SK-N-SH treated with all-trans-retinoic acid at 6 μM for 48 hours (cell line): ENCODE measurements at regions not wholly inside any gene's neighbourhood (a gene's known extent, or its start where the extent isn't known, plus 50 kb on each side); places are given as distances from the start of the nearest gene placed in this dataset.

Experiments
- ATAC-seq: fragments of 200-7000 bp; cut with Tn5 transposase; 3 replicates; pipeline ENCODE4 v1.9.1; 2020; ENCODE audit warnings: mild to moderate bottlenecking, moderate library complexity
- ARNTL ChIP-seq: fragments of 450-650 bp; formaldehyde crosslinking; IDR thresholded peaks from 2 replicates; pipeline ENCODE4 v1.5.0; 2020; ENCODE audit warnings: low read depth, mild to moderate bottlenecking, moderate library complexity, borderline replicate concordance
- BACH2 ChIP-seq: fragments of 250-450 bp; sonication (Bioruptor Pico); IDR thresholded peaks from 2 replicates; pipeline ENCODE4 v1.9.0; 2021; ENCODE audit warnings: mild to moderate bottlenecking, borderline replicate concordance
- CSDC2 ChIP-seq: fragments of 250-450 bp; sonication (Bioruptor Pico); IDR thresholded peaks from 2 replicates; pipeline ENCODE4 v1.5.0; 2020; ENCODE audit warnings: mild to moderate bottlenecking, moderate library complexity
- ESRRG ChIP-seq: fragments of 250-450 bp; sonication (Bioruptor Pico); IDR thresholded peaks from 2 replicates; pipeline ENCODE4 v1.6.1; 2021; ENCODE audit warnings: mild to moderate bottlenecking
- GLIS3 ChIP-seq: fragments of 250-450 bp; sonication (Bioruptor Pico); IDR thresholded peaks from 2 replicates; pipeline ENCODE4 v1.5.0; 2020; ENCODE audit warnings: mild to moderate bottlenecking, moderate library complexity
- ISL1 ChIP-seq: fragments of 250-450 bp; sonication (Bioruptor Pico); IDR thresholded peaks from 2 replicates; pipeline ENCODE4 v2.1.2; 2022; ENCODE audit warnings: mild to moderate bottlenecking, moderate library complexity
- OSR1 ChIP-seq: fragments of 250-450 bp; sonication (Bioruptor Pico); IDR thresholded peaks from 2 replicates; pipeline ENCODE4 v1.8.0; 2022; ENCODE audit warnings: moderate library complexity, mild to moderate bottlenecking, inconsistent platforms
- PPARA ChIP-seq: fragments of 250-450 bp; sonication (Bioruptor Pico); IDR thresholded peaks from 2 replicates; pipeline ENCODE4 v1.5.0; 2020; ENCODE audit warnings: mild to moderate bottlenecking, borderline replicate concordance
- RARB ChIP-seq: fragments of 250-450 bp; sonication (Bioruptor Pico); IDR thresholded peaks from 2 replicates; pipeline ENCODE4 v1.8.0; 2021; ENCODE audit warnings: mild to moderate bottlenecking, moderate library complexity
- SNAI2 ChIP-seq: fragments of 250-450 bp; sonication (Bioruptor Pico); IDR thresholded peaks from 2 replicates; pipeline ENCODE4 v1.5.0; 2020; ENCODE audit warnings: mild to moderate bottlenecking, moderate library complexity
- TCF4 ChIP-seq: fragments of 250-450 bp; sonication (Bioruptor Pico); IDR thresholded peaks from 2 replicates; pipeline ENCODE4 v1.8.0; 2021; ENCODE audit warnings: mild to moderate bottlenecking, moderate library complexity, borderline replicate concordance
- TOX ChIP-seq: fragments of 250-450 bp; sonication (Bioruptor Pico); IDR thresholded peaks from 2 replicates; pipeline ENCODE4 v1.8.0; 2021; ENCODE audit warnings: mild to moderate bottlenecking, moderate library complexity, borderline replicate concordance
- ZC3H10 ChIP-seq: fragments of 250-450 bp; sonication (Bioruptor Pico); IDR thresholded peaks from 2 replicates; pipeline ENCODE4 v1.5.1; 2021; ENCODE audit warnings: mild to moderate bottlenecking, moderate library complexity
- ZFP3 ChIP-seq: fragments of 250-450 bp; sonication (Bioruptor Pico); IDR thresholded peaks from 2 replicates; pipeline ENCODE4 v1.5.0; 2020; ENCODE audit warnings: mild to moderate bottlenecking, moderate library complexity
- ZFP30 ChIP-seq: fragments of 450-650 bp; formaldehyde crosslinking; IDR thresholded peaks from 2 replicates; pipeline ENCODE4 v1.5.0; 2022; ENCODE audit warnings: mild to moderate bottlenecking, moderate library complexity
- ZNF565 ChIP-seq: fragments of 450-650 bp; formaldehyde crosslinking; conservative IDR thresholded peaks from 2 replicates; pipeline ENCODE4 v1.5.0; 2020; ENCODE audit warnings: low read depth, mild to moderate bottlenecking, moderate library complexity
- ZNF70 ChIP-seq: fragments of 450-650 bp; formaldehyde crosslinking; IDR thresholded peaks from 2 replicates; pipeline ENCODE4 v1.5.0; 2020; ENCODE audit warnings: mild to moderate bottlenecking, moderate library complexity
- ZNF8 ChIP-seq: fragments of 450-650 bp; formaldehyde crosslinking; IDR thresholded peaks from 2 replicates; pipeline ENCODE4 v1.5.0; 2020; ENCODE audit warnings: mild to moderate bottlenecking, moderate library complexity
- TF ChIP-seq, protein P1 (sequence below): fragments of 250-450 bp; sonication (Bioruptor Pico); IDR thresholded peaks from 2 replicates; pipeline ENCODE4 v1.8.0; 2020; ENCODE audit warnings: mild to moderate bottlenecking, moderate library complexity, borderline replicate concordance
- TF ChIP-seq, protein P2 (sequence below): fragments of 250-450 bp; sonication (Bioruptor Pico); IDR thresholded peaks from 2 replicates; pipeline ENCODE4 v1.5.0; 2020; ENCODE audit warnings: mild to moderate bottlenecking, moderate library complexity
- TF ChIP-seq, protein P3 (sequence below): fragments of 250-450 bp; sonication (Bioruptor Pico); IDR thresholded peaks from 2 replicates; pipeline ENCODE4 v1.5.1; 2020; ENCODE audit warnings: low read depth, mild to moderate bottlenecking, moderate library complexity
- TF ChIP-seq, protein P4 (sequence below): fragments of 250-450 bp; sonication (Bioruptor Pico); IDR thresholded peaks from 2 replicates; pipeline ENCODE4 v1.8.0; 2021; ENCODE audit warnings: low read depth, mild to moderate bottlenecking, moderate library complexity, borderline replicate concordance

DNA sequence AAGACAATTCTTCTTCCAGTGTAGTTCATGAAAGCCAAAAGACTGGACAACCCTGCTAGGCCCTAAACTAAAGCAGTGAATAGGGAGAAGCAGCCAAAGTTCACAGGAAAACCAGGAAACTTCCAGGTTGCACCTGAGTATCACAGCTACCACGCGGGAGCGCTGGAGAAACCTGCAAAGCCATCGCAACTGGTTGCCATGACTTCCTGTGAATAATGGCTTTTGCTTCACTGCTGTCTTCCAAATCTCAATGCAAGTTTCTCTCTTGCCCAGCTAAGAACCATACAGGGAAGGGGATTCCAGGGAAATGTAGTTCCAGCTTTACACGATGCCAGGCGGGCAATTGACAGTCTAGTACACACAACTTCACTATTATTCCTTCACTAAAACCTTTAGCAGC, 114.1 kb downstream of the GXYLT1 start:
- TF ChIP-seq SNAI2 (CRISPR knock-in tag) (no peak), TCF4 (CRISPR knock-in tag) (no peak), ZFP30 (no peak), ZNF565 (CRISPR knock-in tag) (no peak), ZNF70 (CRISPR knock-in tag) (no peak), CSDC2 (no peak), ESRRG (no peak), ZC3H10 (CRISPR knock-in tag) (no peak), BACH2 (CRISPR knock-in tag) (no peak), ARNTL (no peak), PPARA (CRISPR knock-in tag) (no peak), GLIS3 (CRISPR knock-in tag) (no peak), OSR1 (CRISPR knock-in tag) (no peak), ZFP3 (no peak)
- TF ChIP-seq, protein P1, sequence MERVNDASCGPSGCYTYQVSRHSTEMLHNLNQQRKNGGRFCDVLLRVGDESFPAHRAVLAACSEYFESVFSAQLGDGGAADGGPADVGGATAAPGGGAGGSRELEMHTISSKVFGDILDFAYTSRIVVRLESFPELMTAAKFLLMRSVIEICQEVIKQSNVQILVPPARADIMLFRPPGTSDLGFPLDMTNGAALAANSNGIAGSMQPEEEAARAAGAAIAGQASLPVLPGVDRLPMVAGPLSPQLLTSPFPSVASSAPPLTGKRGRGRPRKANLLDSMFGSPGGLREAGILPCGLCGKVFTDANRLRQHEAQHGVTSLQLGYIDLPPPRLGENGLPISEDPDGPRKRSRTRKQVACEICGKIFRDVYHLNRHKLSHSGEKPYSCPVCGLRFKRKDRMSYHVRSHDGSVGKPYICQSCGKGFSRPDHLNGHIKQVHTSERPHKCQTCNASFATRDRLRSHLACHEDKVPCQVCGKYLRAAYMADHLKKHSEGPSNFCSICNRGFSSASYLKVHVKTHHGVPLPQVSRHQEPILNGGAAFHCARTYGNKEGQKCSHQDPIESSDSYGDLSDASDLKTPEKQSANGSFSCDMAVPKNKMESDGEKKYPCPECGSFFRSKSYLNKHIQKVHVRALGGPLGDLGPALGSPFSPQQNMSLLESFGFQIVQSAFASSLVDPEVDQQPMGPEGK (CRISPR knock-in tag) = no peak
- TF ChIP-seq, protein P2, sequence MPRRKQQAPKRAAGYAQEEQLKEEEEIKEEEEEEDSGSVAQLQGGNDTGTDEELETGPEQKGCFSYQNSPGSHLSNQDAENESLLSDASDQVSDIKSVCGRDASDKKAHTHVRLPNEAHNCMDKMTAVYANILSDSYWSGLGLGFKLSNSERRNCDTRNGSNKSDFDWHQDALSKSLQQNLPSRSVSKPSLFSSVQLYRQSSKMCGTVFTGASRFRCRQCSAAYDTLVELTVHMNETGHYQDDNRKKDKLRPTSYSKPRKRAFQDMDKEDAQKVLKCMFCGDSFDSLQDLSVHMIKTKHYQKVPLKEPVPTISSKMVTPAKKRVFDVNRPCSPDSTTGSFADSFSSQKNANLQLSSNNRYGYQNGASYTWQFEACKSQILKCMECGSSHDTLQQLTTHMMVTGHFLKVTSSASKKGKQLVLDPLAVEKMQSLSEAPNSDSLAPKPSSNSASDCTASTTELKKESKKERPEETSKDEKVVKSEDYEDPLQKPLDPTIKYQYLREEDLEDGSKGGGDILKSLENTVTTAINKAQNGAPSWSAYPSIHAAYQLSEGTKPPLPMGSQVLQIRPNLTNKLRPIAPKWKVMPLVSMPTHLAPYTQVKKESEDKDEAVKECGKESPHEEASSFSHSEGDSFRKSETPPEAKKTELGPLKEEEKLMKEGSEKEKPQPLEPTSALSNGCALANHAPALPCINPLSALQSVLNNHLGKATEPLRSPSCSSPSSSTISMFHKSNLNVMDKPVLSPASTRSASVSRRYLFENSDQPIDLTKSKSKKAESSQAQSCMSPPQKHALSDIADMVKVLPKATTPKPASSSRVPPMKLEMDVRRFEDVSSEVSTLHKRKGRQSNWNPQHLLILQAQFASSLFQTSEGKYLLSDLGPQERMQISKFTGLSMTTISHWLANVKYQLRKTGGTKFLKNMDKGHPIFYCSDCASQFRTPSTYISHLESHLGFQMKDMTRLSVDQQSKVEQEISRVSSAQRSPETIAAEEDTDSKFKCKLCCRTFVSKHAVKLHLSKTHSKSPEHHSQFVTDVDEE (CRISPR knock-in tag) = no peak
- TF ChIP-seq, protein P3, sequence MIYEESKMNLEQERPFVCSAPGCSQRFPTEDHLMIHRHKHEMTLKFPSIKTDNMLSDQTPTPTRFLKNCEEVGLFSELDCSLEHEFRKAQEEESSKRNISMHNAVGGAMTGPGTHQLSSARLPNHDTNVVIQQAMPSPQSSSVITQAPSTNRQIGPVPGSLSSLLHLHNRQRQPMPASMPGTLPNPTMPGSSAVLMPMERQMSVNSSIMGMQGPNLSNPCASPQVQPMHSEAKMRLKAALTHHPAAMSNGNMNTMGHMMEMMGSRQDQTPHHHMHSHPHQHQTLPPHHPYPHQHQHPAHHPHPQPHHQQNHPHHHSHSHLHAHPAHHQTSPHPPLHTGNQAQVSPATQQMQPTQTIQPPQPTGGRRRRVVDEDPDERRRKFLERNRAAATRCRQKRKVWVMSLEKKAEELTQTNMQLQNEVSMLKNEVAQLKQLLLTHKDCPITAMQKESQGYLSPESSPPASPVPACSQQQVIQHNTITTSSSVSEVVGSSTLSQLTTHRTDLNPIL (CRISPR knock-in tag) = no peak
- no peak for ATAC-seq

DNA sequence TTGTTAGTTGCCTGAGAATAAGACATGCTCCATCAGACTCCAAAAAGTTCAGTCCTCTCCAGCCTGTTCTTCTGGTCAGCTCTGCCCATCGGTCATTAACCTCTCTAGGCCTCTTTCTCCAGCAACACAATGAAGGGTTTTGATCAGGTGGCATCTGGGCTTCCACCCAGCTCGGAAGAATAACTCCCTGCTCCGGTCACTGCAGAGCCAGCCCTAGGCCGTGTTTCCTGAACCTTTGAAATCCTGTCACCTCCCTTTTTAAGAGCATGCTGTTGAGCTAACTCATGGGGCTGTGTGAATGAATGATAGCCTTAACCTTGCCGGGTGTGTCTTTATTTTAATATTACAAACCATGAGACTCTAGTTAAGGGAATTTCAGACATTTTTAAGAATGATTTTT, 117.1 kb downstream of the GXYLT1 start:
- ATAC-seq = no peak
- TF ChIP-seq RARB (CRISPR knock-in tag) (no peak), ISL1 (CRISPR knock-in tag) (no peak), ZFP30 (no peak), ZNF70 (CRISPR knock-in tag) (no peak), ZFP3 (no peak), CSDC2 (no peak), ZNF8 (no peak), GLIS3 (CRISPR knock-in tag) (no peak), ARNTL (no peak), TOX (CRISPR knock-in tag) (no peak), TCF4 (CRISPR knock-in tag) (no peak), OSR1 (CRISPR knock-in tag) (no peak), PPARA (CRISPR knock-in tag) (no peak)
- TF ChIP-seq, protein P4, sequence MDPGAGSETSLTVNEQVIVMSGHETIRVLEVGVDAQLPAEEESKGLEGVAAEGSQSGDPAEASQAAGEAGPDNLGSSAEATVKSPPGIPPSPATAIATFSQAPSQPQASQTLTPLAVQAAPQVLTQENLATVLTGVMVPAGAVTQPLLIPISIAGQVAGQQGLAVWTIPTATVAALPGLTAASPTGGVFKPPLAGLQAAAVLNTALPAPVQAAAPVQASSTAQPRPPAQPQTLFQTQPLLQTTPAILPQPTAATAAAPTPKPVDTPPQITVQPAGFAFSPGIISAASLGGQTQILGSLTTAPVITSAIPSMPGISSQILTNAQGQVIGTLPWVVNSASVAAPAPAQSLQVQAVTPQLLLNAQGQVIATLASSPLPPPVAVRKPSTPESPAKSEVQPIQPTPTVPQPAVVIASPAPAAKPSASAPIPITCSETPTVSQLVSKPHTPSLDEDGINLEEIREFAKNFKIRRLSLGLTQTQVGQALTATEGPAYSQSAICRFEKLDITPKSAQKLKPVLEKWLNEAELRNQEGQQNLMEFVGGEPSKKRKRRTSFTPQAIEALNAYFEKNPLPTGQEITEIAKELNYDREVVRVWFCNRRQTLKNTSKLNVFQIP (CRISPR knock-in tag) = no peak
- TF ChIP-seq, protein P1 (CRISPR knock-in tag) = no peak
- TF ChIP-seq, all 23 proteins: peak for 0

DNA sequence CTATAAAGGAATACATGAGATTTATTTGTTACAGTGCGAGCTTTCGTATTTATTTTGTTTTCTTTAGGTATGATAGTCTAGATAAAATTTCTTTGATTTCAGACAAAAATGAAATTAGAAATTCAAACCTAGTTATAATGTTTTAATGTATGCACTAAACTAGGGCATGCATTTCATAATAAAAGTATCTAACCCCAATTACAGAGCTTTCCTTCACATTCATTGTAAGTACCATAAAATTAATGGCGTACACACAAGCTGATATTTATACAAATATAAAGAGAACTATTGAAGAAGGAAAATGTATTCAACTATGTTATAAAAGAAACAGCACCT, 120.2 kb downstream of the GXYLT1 start:
- TF ChIP-seq ZC3H10 (CRISPR knock-in tag) (no peak), BACH2 (CRISPR knock-in tag) (no peak), ZNF70 (CRISPR knock-in tag) (no peak), PPARA (CRISPR knock-in tag) (no peak)
- TF ChIP-seq, protein P2 (CRISPR knock-in tag) = no peak
- TF ChIP-seq, all 23 proteins: peak for 0

More for the DNA sequence above, 120.2 kb downstream of the GXYLT1 start:
- ATAC-seq = no peak
